T-helper 1 cell (primary cell): ENCODE measurements at regions not wholly inside any gene's neighbourhood (a gene's known extent, or its start where the extent isn't known, plus 50 kb on each side); places are given as distances from the start of the nearest gene placed in this dataset.

Experiments
- DNase-seq, 5 donors: peaks; one replicate each; pipeline ENCODE4 v3.0.0-alpha.2; 2012 to 2020

DNA sequence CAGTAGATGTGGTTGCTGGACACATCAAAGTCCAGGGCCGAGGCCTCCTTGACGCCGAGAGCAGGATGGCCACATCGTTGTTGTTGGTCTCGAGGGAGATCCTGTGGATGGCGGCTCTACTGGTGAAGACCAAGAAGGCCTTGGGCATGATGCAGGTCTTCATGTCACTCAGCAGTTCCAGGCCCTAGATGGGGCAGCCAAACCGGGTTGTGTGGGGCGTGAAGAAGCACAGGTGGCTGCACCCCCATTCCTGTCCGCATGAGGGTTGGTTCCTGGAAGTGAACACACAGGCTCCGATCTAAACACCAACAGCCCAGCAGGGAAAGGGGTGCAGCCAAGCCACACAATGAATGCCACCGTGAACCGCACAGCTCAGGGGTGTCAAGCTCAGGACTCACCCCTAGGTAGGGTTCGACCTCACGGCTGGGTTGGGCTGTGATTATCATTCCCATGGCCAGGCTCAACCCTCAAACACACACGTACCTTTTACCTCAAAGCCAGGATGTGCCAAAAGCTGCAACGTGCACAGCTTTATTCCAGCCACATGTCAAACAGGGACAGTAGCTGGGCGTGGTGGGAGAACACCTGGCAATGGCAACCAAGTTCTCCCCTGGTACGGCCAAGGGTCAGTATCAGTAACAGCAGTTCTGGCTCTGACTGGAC lies 132.3 kb downstream of the CRYBB2 start:
- DNase-seq: peak in 1 of 5 donors; percentile 2

DNA sequence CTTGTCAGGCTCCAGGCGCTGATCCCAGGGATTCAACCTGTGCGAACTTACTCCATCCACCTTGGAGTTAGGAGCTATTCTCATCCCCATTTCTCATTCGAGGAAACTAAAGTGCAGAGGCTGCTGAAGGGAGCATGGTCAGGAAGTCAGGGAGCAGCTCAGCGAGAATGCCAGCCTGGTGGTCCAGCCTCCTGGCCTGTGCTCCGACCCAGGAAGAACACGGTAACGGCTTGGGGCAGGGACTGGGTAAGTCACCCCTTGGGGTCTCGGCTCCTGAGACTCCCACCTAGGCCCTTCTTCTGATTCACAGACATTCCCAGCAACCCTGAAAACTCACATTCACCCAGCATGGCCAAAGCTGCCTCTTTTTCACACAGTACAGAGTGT lies 132.8 kb downstream of the CRYBB2 start:
- peak in 1 of 5 donors; percentile 2 for DNase-seq

DNA sequence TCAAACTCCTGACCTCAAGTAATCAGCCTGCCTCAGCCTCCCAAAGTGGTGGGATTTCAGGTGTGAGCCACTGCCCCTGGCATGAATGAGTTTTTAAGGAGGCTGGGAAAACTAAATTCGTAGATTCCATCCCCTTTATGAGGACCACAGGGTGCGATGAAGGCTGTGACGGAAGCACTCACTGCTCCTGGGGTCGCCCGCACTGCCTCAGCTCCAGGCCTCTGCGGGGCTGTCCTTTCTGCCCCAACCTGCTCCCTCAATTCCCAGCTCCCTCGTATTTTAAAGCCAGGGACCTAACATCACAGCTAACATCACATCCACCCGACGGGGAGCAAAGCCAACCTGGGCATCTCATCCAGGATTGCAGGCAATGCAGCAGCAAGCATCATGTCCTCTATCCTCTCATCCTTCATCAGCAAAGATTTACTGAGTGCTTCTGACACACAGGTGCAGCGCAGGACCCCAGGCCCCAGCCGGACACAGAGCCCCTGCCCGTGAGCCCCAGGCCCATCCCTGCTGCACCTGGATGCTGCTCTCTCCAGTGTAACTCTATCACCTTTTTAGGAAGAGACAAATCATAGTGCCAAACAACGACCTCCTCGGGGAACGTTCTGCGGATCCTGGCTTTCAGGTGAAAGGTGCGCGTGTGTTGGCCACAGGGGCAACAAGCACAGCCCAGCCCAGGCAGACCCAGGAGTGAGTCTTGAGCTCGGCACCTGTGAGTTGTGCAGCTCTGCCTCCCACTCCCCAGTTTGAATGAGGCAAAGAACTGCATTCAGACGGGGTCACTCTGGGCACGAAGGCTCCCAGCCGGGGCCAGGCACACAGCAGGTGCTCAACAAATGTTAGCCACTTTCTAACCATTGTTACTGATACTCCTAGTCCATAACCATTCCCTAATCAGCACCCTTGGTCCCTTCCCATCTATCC lies 134.3 kb downstream of the CRYBB2 start:
- peak in 1 of 5 donors; percentile 0 for DNase-seq

DNA sequence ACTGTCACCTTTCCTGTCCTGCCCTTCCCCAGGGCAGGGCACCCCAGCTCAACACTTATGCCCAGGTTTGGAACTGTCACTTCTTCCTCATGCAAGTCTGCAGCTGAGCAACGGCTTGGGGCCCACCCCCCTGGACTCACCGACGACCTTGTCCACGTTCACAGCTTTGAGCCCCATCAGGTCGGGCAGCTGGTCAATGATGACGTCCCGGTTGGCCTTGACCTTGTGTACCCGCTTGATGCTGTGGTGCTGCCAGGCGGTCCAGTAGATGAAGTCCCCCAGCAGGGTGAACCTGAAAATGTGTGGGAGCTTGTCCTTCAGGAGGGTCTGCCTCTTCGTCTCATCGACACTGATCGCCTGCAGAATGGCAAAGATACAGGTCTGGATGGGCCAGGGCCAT lies 135.0 kb downstream of the CRYBB2 start:
- DNase-seq: peak in 1 of 5 donors; percentile 8

DNA sequence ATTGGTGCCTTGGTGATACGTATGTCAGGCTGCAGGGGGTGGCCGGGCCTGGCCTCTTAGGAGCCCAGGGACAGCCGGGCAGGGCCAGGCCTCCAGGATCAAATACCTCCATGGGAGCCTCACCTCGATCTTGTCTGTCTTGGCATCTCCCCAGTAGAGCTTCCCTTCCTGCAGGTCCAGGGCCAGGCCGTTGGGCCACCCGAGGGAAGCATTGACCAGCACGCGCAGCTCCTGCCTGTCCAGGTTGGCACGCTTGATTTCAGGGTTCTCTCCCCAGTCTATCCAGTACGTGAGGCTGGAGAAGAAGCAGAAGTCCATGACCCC lies 137.7 kb downstream of the CRYBB2 start:
- no peak for DNase-seq

DNA sequence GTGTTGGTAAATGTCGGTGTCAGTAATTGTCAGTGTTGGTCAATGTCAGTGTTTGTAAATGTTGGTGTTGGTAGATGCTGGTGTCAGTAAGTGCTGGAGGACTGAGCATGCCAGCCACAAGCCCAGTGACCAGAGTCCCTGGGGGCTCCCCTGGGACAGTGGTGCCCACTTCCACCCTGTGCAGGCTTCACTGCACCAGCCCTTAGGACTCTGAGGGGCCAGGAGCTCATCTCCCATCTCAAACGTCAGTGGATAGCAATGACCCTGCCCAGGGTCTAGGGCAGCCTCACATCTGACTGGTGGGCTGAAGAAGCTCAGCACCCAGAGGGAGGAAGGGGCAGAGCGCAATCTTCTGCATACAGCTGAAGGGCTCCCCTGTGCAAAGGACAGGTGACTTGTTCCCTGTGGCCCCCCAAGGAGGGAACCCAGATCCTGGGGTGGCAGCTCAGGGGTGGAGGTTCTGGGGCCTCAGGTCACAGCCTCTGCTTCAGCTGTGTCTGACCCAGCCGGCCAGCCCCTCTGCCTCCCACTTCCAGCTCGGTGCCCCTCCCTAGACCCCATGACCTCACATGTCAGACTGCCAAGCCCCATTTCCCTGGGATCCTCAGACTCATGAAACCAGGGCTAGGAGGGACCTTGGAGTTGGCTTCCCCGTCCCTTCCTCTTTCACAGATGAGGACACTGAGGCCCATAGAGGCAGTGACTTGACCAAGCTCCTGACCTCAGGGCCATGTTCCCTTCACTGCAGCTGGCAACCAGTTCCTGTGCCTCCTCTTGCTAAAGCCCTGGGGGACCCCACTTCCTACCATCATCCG lies 138.4 kb downstream of the CRYBB2 start:
- DNase-seq: no peak

DNA sequence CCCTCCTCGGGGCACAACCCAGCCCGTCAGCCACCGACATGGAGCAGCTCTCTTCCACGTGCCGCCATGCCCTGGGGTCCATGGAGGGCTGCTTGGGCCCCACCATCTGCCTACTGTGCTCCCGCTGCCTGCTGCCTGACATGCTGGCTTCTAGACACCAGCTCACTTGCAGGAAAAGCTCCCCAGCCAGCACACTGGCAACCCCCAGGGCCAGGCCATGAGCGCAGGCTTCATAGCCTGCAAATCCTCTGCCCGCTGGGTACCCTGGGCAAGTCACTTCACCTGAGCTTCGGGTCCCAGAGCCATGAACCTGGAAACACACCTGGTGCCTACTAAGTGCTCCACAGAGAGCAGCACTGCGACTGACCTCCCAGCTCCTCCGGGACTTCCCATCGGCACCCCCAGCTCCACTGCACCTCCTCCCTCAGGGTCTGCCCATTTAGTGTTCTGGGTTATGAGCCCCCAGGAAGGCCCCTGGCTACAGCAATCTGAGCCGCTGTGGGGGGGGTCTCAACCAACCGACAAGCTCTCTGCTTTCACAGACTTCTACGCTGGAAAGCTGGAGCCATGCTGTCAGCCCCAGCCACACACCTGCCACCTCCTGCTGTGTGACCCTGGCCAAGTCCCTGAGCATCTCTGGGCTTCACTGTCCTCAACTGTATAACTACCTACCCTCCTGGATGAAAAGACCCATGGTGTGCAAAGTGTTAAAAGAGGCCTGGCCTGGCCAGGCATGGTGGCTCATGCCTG lies 139.2 kb downstream of the CRYBB2 start:
- peak in 1 of 5 donors; percentile 10 for DNase-seq

DNA sequence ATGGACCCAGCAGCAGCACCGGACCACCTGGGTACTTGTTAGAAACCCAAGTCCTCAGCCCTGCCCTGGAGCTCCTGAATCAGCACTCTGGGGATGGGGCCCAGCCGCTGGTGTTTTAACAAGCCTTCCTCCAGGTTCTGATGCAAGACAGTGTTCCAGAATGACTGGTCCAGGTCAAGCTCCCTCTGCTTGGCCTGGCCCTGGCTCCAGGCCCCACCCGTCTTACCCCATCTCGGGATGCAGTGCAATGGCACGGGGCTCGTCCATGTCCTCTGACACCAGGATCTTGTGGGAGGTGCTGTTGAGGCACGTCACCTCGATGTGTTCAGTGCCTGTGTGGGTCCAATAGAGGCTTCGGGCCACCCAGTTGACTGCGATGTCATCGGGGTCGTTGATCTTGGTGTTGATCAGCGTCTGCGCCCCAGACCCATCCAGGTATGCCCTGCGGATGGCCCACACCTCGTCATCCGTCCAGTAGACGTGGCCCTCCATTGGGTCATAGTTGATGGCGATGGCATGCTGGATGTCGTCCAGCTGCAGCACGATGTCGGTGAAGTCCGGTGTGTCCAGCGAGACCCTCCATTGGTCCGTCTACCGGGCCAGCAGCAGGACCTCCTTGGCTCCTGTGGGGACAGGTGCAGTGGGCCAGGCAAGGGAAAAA lies 140.3 kb downstream of the CRYBB2 start:
- peak in 1 of 5 donors; percentile 11 for DNase-seq

DNA sequence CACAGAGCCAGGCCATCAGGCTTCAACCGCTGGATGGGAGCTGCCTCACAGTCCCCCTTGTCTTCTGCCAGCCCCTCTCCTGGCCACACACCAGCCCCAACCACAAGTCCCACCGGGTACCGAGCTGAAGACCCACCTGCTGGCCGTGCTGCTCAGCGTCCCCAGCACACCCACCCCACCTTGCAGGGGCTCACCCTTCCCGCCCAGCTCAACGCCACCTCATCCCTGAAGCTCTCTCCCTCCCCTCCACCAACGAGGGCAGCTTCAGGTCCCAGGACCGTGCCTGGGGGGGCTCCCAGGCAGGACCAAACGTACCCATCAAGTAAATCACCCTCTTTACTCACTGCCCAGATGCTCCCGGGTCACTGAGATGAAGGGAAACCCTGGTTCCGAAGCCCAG lies 141.0 kb downstream of the CRYBB2 start:
- peak in 1 of 5 donors; percentile 6 for DNase-seq

DNA sequence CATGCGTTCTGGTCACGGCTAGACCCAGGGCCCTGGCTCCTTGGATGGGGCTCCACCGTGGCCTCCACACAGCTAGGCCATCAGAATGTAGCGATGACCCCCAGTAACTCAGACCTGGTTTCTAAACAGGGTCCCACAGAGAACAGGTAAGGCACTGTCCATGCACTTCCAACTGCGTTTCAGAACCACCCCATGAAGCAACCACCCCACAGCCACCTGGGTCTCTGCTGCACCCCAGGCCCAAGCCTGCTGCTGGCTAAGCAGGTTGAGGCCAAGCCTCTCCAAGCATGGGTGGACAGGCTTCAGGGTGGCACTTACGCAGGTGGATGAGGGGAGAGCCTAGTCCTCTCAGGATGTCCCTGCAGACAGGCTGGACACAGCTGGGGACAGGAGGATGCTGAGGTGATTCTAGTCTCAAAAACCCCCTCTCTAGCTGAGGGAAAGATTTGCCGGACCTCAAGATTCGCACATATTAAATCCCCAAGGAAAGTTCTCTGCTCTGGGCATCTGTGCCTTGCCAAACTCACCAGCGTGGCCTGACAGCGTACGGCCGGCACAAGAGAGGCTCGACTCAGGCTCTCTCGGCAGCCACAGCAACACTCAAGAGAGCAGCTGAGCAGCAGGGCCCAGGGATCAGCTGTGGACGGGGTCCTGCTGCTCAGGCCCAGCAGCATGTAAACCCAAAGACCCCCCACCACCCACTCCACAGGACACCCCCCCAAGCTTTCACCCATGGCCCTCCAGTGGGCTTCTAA lies 141.6 kb downstream of the CRYBB2 start:
- peak in 1 of 5 donors; percentile 4 for DNase-seq

DNA sequence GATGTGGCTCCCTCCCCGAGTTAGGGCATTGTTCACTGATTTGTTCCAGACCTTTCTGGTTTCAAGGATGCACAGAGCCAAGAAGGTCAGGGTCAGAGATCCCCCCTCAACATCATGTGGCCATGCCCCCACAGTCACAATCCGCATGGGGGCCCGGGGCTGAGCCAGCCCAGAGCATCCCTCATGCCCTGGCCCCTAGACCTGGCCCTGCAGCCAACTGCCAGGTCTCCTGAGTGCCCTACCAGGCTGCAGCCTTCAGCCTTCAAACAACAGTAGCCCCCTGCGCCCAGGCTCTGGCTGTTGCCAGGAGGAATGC lies 142.4 kb downstream of the CRYBB2 start:
- no peak for DNase-seq

DNA sequence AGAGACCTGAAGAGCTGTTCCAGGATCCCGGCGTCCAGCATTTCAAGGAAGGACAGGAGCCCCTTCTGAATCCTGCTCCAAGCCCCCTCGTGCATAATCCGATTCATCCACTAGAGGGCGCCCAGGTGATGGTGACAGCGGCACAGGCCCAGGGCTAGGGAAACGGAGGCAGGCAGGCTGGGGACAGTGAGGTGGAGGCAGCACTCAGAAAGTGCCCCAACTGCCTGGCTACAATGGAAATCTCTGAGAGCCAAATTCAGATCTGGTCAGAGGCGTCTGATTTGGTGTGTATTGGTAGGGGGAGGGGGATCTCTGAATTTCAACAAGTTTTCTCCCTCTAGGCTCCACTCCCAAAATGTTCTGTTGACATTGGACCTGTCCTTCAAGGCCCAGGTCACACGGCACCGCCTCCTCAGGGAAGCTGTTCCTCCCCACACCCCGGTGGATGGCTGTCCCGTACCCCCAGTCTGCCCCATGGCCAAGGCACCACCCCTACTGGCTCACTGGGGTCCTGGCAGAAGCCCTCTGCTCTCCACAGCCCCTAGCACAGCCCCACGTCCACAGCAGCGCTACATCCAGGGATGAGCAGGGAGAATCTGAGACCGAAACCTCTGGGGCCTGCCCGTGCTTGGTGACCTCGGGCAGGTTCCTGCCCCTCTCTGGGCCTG lies 142.9 kb downstream of the CRYBB2 start:
- DNase-seq: peak; percentile 26 to 53 (median 41)

DNA sequence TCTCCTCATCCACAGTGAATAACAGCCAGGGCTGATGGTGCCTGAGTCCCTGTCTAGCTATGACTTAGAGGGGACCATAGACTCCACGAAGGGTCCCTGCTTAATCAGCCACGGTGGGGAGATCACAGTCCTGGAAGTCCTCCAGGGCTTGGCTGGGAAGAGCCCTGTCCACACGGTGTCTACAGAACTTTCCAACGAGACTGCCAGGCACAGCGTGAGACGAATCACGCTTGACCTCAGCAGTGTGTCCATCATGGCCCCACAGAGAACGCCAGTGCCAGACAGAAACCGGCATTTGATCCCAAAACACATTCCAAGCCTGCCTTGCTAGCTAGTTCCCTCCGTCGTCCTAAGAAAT lies 143.4 kb downstream of the CRYBB2 start:
- no peak for DNase-seq

DNA sequence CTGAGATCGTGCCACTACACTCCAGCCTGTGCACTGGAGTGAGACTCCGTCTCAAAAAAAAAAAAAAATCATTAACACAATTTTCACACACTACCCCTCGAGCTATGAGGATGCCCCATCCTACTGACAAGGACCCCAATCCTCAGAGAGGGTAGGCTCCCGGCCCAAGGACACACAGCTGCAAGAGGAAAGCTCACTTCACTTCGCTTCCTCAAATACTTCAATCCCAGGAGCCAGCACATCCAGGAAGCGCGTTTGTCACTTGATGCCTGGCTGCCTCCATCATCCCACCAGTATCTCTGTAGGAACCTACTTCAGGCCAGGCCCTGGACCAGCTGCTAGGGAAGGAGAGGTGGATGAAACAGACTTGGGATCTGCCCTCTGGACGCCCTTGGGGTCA lies 144.0 kb downstream of the CRYBB2 start:
- DNase-seq: no peak

DNA sequence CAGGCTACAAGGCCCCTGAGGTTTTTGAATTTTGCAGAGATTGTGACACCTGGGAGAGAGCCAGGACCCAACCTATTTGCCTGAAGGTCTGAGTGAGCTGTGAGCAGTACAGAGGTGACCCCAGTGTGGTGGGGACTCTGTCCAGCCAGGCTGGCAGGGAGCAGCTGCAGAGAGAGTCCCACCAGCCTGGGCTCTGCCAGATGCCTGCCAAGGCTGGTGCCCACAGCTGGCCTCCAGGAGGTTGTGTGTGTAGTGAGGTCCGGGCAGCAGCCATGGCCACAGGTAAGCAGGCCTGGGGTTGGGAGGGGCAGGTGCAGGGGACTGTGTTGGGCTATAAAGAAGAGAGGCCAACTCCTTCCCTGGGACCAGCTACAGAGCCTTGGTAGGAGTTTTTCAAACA lies 144.8 kb downstream of the CRYBB2 start:
- no peak for DNase-seq

DNA sequence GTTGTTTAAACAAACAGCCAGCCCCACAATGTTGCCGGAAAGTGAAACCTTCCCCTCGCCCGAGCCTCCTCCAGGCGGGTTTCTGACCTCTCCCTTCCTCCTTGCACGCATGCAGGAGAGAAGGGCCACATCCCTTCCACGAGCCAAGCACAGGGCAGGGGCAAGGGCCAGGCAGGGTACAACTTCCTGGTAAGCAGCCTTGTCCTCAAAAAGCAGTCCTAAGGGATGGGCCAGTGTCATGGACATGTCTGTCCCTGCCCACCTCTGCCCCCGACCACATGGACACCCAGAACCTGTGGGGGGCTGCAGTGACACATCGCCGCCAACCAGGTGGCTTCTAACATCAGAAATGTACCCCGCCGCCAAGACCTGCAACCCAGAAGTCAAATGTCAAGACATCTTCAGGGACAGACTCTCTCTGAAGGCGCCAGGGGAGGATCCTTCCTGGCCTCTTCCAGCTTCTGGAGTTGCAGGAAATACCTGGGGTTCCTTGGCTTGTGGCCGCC lies 145.3 kb downstream of the CRYBB2 start:
- no peak for DNase-seq

DNA sequence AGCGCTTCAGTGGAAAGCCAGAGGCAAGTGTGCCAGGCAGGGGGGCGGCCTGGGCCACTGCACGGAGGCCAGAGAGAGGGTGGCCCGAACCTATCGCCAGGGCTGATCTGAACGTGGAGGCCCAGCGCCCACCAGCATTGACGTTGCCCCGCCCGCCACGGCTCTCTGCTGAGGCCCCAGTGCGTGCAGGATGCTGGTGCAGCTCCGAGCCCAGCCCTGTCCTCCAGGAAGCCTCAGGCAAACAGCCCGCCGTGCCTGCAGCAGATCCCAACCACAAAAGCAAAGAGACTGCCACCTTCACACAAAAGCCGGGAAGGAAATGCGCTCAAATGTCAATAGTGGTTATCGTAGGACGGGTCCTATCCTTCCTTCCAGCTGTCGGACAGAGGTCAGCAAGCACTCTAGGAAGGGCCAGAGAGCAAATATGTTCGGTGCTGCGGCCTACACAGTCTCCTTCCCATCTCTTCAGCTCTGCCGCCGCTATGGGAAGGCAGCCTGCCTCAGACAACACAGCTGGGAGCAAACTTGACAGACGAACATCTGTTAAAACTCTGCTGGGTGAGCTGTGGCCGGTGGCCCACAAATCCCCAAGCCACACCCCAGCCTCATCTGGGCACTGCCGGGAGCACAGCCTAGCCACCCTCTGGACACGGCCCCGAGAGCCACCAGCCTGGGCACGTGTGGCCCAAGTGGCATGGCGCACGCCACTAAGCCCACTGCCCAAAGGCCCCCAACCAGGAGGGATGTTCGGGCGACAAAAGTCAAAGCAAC lies 146.2 kb downstream of the CRYBB2 start:
- no peak for DNase-seq

DNA sequence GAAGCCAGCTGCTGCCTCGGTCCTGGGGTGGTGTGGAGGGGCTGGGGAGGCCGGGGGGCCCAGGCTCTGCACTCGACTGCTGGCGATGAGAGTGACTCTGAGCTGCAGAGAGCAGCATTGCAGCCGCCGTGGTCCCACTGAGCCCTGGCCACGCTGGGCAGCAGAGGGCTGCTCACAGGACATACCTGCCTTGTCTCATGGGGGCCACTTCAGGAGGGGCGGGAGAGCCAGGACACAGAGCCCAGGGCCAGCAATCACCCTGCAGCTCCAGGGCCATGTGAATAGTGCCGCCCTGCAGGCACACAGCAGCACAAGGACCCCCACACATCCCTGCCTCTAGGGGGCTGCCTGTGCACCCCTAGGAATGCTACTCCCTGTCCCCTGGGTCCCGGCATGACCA lies 147.0 kb downstream of the CRYBB2 start:
- DNase-seq: no peak

DNA sequence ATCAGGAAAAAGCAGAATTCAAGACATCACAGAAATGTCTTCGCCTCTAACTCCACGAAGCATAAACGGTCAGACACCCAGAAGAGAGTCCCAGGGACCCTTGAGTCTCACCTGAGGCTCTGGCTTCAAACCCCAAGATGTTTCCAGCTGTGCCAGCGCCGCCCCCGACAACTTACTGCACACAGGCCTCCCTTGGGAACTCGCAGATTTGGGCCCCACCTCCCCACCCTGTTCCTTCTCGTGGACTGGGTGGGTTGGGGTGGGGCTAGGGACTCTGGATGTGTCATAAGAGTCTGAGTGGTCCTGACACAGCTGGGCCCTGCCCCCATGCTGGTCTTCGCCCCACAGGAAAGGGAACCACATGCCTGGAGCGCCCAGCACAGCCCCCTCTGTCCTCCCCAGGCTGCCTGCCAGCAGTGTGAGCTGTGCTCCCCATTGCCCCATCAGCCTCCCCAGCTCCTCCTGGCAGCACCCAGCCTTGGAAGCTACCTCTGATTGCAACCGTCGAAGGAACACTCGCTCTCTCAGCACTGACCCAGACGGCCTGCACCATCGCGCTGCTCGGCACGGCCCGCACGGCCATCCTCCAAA lies 147.5 kb downstream of the CRYBB2 start:
- DNase-seq: no peak

DNA sequence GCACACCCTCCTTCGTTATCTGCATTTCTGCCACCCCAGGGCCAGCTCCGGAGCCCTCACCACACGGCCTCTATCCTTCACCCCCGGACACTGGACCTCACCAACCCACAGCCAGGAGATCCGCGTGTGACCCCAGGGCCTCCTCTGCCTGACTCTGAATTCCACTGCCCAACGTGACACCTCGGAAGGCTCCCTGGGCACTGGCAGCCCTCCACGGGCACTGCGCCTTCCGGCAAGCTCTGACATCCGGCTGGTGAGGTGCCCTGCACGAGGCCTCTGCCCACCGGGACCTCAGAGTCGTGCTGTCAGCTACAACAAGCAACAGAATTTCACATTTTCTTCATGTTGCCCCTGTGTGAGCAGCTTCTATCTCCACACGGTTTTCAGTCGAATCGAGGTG lies 148.3 kb downstream of the CRYBB2 start:
- DNase-seq: no peak
